ENCODE measurements at regions not wholly inside any gene's neighbourhood (a gene's known extent, or its start where the extent isn't known, plus 50 kb on each side); places are given as distances from the start of the nearest gene placed in this dataset.

DNA sequence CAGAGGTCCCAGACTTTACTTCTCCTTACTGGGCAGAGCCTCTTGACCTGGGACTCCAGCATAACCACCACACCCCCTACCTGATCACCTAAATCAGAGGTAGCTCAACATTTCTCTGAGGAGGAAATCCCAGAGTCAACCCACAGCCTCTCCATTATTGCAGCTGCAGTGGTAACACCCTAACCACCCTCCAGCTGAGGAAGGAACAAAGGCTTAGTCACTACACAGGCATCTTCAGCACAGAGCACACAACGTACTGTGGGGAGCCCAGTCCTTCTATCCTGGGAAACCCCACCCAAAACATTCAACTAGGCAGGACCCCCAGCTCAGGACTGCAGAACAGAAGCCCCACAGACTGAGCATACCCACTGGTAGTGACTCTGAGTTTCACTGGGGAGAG, 824.7 kb upstream of the SLITRK5 start:
- Histone ChIP-seq H4K5ac (ENCODE audit: insufficient read length, low read depth, low read length) (no peak overlapping the region), H4K20me1 (ENCODE audit: control insufficient read depth, insufficient read depth, insufficient read length) (no peaks in the 10 kb centered on the region), H2BK120ac (ENCODE audit: low read depth, low read length, poor library complexity, severe bottlenecking) (no peak overlapping the region), H3K56ac (ENCODE audit: insufficient read length, low read depth, low read length) (no peak overlapping the region), H3K4ac (ENCODE audit: low read depth, low read length) (no peak overlapping the region), H3T11ph (ENCODE audit: low read length) (no peak overlapping the region), H2BK20ac (ENCODE audit: low read depth, low read length, poor library complexity, severe bottlenecking) (no peak overlapping the region), H2BK15ac (ENCODE audit: low read depth, low read length) (no peak overlapping the region), H2AFZ (ENCODE audit: low read length) (no peak overlapping the region), H4K91ac (ENCODE audit: insufficient read length, low read depth, low read length) (no peak overlapping the region), H2BK5ac (ENCODE audit: insufficient read length, low read length) (no peak overlapping the region), H3K79me2 (ENCODE audit: insufficient read depth, low read length) (no peaks in the 10 kb centered on the region), H2AK5ac (ENCODE audit: insufficient read length, low read length) (no peak overlapping the region), H3K27me3 (ENCODE audit: insufficient read depth, low read length) (no peaks in the 10 kb centered on the region), H3K4me2 (ENCODE audit: insufficient read depth, insufficient read length, low read length) (no peak overlapping the region), H3K9me3 (ENCODE audit: control insufficient read depth, low read depth, low read length) (no peaks in the 10 kb centered on the region), H3K18ac (ENCODE audit: insufficient read length, low read depth, low read length) (no peak overlapping the region), H3K4me1 (ENCODE audit: insufficient read depth, low read length) (no peaks in the 10 kb centered on the region), H3K79me1 (ENCODE audit: insufficient read depth, low read depth, low read length, poor library complexity, severe bottlenecking) (no peaks in the 10 kb centered on the region), H3K9ac (ENCODE audit: extremely low read depth, insufficient read length, low read length) (no peak overlapping the region), H3K23ac (ENCODE audit: insufficient read length, low read depth, low read length) (no peak overlapping the region), H3K14ac (ENCODE audit: insufficient read depth, low read length) (no peak overlapping the region), H4K8ac (replicated peaks; ENCODE audit: insufficient read length, low read depth, low read length) (no peak overlapping the region), H3K23me2 (ENCODE audit: insufficient read length, low read depth, low read length, poor library complexity, severe bottlenecking) (no peaks in the 10 kb centered on the region), H3K27ac (ENCODE audit: insufficient read length, low read depth, low read length) (no peak overlapping the region), H2BK12ac (ENCODE audit: insufficient read length, low read depth, low read length) (no peak overlapping the region)
- no peaks in the 10 kb centered on the region; the same call in 1 of the 2 replicates for H3K27me3 Mint-ChIP-seq (ENCODE audit: low read depth)
- peaks cover 5 to 6% of the 10 kb centered on the region in 2 experiments for H3K4me1 Mint-ChIP-seq
- peaks cover 0 to 4% (median 4%) of the 10 kb centered on the region in 3 experiments; a peak in 5 of 7 replicates for H3K36me3 Mint-ChIP-seq (ENCODE audit: insufficient read depth in 1 of 3, low read depth in 3 of 3)
- TF ChIP-seq, protein P1, sequence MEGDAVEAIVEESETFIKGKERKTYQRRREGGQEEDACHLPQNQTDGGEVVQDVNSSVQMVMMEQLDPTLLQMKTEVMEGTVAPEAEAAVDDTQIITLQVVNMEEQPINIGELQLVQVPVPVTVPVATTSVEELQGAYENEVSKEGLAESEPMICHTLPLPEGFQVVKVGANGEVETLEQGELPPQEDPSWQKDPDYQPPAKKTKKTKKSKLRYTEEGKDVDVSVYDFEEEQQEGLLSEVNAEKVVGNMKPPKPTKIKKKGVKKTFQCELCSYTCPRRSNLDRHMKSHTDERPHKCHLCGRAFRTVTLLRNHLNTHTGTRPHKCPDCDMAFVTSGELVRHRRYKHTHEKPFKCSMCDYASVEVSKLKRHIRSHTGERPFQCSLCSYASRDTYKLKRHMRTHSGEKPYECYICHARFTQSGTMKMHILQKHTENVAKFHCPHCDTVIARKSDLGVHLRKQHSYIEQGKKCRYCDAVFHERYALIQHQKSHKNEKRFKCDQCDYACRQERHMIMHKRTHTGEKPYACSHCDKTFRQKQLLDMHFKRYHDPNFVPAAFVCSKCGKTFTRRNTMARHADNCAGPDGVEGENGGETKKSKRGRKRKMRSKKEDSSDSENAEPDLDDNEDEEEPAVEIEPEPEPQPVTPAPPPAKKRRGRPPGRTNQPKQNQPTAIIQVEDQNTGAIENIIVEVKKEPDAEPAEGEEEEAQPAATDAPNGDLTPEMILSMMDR (conservative IDR thresholded peaks at IDR 0.05), result no peak
- no peak overlapping the region for H3K4me3 Mint-ChIP-seq
- WGBS (ENCODE audit: extremely low coverage, insufficient read length, low lambda C conversion rate), result no CpG with 5 or more reads among the region's 1 CpG
- peaks cover 3 to 5% of the 10 kb centered on the region in 2 experiments; a peak in 3 of 5 replicates for H3K9me3 Mint-ChIP-seq
- H3K27ac Mint-ChIP-seq, result no peak overlapping the region
- no peak for DNase-seq

Measured in H9 (cell line).